Adrenal gland (tissue), 5 donors: ENCODE measurements at regions not wholly inside any gene's neighbourhood (a gene's known extent, or its start where the extent isn't known, plus 50 kb on each side); places are given as distances from the start of the nearest gene placed in this dataset.

Source experiments
- CTCF ChIP-seq, 6 experiments: fragments of 450-650 bp in 4 of 6; fragments of 200-600 bp in 2 of 6; sonication (generic) in 1 of 6; IDR thresholded peaks; 1 replicate in 5 of 6; 2 replicates in 1 of 6; pipeline versions ENCODE4 v1.5.1 to v1.8.0; 2016 to 2021; ENCODE audit warnings: antibody characterized with exemption in 6 of 6, mild to moderate bottlenecking in 2 of 6, moderate library complexity in 1 of 6
- POLR2A ChIP-seq, 2 donors: fragments of 450-650 bp; IDR thresholded peaks; one replicate each; pipeline ENCODE4 v1.6.1; 2017; ENCODE audit warnings: antibody characterized with exemption in 2 of 2, mild to moderate bottlenecking in 2 of 2, moderate library complexity in 1 of 2
- donor health status: DM: no; HTN: no; CAD: no.

- TF ChIP-seq POLR2A (IDR thresholded peaks at IDR 0.05) (no peak), CTCF (IDR thresholded peaks at IDR 0.05) (no peak)
Observed at GRCh38 chr6:40720375-40720748, 133.2 kb upstream of the LRFN2 start.
